KG1 (cell line): ENCODE measurements at regions not wholly inside any gene's neighbourhood (a gene's known extent, or its start where the extent isn't known, plus 50 kb on each side); places are given as distances from the start of the nearest gene placed in this dataset.

Experiments used
- DNase-seq: peaks from one replicate; lab custom pipeline; 2025; lab: John Stamatoyannopoulos, UW

DNA sequence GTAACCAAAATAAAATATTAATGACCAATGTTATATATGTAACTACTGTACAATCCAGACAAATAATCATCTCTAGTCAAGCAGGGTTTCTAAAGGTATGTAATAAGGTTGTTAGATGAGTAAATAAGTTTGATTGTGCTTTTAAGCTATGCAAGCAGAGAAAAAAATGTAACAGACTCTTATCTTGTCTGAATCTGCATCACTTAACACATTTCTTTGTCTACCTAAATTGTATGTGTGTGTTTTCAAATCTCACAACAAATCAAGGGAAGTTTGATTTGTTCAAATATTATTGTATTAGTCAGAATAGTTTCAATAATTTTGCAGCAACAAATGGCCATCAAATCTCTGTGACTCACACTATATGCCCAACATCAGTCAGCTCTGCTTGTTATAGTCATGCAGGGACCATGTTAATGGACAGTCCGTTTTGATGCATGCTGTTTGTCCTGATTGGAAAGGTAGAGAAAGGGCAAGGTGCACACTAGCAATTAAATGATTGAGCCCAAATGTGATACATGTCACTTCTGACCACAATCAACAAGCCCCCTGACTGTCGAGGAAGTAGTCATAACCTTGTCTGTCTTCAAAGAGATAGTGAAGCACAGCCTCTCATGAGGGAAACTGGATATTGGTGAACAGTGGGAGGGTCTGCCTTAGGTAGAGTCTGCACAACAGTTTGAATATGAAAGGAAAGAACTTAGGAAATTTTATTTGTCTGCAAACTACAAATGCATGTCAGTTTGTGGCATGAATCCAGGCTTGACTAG lies 349.4 kb upstream of the SATB1 start:
- no peak for DNase-seq

DNA sequence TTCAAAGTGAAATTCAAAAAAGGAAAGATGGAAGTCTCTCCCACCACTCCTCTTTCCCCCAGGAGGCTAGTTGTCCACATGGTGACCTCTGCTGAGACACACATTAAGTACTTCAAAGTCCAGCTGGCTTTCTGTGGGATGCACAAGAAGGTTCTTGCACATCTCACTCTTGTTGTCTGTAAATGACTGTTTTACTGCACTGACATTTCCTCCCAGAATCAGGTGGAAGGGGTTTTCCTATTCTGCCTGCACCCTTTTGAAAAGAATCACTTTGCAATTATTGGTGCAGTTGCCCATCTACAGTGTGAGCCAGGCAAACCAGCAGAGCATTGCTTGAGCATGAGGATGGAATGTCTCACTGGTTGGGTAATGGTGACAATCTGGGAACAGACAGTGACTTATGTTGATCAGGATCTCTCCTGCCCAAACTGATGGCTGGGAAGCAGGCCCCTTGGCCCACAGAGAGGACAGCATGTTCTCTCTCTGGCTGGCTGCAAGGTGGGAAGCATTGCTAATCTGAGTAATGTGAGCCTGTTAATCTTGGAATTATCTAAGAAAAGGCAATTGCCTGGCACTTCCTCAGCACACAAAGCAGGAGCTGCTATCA lies 347.7 kb upstream of the SATB1 start:
- no peak for DNase-seq

DNA sequence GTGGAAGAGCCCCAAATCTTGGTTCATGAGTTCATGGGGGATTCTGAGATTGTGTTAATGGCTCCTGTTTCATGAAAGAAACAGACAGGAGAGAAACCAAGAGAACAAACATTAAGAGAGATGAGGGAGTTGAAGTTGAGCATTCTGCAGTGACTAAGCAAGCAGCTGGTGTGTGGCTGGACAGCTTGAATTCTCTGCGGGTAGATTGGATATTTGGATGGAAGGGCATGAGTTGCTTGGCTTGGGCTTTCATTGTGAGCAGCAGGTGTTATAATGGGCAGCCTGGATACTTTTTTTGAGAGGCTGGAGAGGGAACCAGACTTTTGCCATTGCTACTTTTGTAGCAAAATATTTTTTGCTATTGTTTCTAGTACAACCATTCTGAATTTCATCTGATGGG lies 346.8 kb upstream of the SATB1 start:
- no peak for DNase-seq

DNA sequence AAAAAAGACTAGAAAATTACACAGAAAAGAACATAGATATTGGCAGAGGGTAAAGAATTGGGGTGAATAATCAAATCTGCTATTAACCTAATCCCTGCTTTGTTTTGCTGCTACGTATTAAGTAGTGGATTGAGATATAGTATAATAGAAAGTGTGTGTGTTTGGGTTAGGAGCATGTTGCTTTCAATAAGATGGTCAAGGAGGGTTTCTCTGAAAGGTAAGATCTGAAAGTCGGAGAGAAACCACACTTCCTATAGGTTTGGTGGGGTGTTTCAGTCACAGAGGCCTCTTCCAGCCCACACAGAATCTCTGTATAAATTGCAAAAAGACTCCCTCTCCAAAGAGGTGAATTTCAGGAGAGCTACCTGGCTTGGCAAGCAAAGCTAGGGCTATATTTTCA lies 345.7 kb upstream of the SATB1 start:
- no peak for DNase-seq

DNA sequence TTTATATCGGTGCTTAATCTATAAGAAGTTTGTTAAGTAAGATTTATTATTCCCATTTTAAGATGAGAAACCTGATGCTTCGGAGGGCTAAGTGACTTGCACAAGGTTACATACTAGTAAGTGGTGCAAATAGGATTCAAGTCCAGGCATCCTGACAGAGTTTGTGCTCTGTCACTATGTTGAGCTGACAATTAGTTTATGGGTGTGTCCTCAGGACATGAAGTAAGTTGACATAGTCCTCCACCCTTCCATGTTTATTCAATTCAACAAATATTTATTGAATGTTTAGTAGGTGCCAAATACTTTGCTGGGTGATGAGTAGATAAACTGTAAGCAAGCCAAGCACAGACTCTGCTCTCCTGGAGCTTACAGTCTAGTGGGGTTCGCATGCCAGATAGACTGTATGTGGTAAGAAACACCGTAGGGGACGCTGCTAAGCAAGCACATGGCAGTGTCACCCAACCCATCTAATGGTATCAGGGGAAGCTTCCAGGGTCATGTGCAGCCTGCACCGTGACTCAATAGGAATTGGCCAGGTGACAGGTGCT lies 342.7 kb upstream of the SATB1 start:
- DNase-seq, result no peak

DNA sequence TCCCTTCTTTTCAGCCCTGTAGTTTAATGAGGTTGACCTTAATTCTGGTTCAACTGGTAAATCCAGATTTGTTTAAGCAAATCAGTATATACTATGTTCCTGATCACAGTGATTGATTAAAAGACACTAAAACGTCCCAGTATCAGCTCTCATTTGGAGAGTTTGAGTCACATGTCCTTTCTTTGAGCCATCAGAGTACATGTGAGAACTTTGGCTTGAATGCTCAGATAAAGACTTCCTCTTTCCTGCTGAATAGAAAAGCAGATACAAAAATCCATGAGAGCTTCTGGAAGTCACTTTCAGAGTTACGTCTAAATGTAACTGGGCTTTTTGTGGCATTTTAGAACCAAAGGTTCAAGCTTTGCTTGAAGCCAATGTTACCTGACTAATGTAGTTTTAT lies 341.8 kb upstream of the SATB1 start:
- no peak for DNase-seq

DNA sequence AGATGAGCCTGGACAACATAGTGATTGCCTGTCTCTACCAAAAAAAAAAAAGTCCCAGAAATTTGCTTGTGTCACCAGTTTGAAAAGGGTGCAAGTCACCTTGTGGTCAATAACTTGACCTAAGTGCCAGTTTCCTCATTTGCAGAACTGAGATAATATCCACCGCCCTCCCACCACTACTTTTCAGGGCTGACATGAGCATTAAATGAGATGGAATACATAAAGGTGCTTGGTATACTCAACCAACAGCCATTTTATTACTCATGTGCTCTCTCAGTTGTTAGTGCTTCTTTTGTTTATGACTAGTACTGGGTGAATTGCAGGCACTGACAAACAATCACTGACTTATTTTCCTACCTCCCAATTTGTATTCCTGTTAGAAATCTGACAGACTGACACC lies 340.5 kb upstream of the SATB1 start:
- DNase-seq, result no peak

DNA sequence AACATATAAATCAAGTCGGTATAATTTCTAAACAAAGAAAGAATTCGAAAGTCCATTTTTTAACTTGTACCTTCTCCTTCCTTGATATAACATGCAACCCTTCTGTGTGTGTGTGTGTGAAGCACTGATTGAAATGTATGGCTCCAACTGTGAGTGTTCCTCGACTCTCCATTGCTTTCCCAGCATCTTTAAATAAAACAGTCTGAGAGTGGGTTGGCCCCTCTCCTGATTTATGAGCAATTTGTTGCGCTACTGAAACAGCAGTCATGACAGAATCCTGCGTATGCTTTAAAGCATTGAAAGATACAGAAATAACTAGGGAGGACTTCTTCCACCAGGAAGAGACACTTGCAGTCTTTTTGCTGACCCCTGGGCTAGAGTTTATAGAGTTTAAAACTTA lies 340.0 kb upstream of the SATB1 start:
- no peak for DNase-seq

DNA sequence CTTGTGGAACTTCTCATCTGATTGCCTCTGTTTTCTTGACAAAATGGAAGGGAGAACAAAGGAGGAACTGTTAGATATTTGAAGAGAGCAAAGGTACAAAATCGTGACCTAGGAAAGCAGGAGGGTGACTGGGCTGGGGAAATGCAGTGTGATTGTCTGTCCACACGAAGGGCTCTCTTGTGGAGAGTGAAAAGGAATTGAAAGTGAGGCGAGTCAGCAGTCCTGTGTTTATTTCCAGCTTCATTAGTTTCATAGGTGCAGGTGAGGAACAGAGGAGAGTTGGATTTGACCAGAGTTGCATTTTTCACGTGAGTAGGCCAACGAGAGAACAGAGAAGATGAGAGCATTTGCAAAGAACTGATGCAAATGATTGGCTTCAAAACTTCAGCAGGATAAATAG lies 336.4 kb upstream of the SATB1 start:
- DNase-seq, result no peak

DNA sequence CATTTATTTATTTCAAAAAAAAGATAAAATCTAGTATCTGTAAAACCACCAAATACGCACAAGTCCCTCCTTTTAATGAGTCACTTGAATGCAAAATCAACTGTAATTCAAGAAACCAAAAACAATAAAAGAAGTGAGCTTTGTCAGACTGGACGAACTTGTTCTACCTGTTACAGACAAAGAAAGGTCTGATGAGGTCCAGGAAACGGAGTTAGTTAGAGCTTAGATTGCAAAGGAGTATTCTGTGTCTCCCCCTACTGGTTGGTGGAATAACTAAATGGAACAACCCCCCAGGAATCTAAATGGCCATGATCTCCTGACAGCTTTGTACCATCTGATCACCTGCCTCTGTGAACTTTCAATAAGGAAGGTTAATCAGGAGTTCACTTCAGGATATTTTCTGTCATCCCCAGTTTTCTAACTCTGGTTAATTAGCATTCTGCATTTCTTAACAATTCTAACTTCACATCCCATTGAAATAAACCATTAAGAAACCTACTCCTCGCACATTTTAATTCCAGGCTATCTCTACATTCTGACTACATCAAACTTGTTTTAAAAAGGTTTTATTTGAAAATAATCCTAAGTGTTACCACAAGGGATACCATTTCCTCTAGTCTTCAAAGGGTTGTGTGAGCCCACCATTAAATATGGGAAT lies 333.0 kb upstream of the SATB1 start:
- DNase-seq, result peak; percentile 74

DNA sequence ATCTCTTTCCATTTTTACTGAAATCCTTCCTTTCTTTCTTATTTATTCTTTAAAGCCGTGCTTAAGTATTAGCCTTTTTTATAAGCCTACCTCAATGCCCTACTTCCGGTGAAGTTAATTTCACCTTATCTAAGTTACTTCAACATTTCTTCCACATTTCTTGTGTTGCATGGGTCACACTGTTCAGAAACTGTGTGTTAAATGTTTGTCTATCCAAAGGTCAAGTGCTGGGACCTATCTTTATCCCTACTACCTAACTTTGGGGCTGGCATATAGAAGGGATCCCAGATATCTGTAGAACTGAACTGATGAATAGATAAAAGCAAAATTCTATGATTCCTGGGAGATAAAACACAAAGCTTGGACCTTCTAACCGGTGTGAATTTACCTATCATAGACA lies 332.3 kb upstream of the SATB1 start:
- DNase-seq, result no peak

DNA sequence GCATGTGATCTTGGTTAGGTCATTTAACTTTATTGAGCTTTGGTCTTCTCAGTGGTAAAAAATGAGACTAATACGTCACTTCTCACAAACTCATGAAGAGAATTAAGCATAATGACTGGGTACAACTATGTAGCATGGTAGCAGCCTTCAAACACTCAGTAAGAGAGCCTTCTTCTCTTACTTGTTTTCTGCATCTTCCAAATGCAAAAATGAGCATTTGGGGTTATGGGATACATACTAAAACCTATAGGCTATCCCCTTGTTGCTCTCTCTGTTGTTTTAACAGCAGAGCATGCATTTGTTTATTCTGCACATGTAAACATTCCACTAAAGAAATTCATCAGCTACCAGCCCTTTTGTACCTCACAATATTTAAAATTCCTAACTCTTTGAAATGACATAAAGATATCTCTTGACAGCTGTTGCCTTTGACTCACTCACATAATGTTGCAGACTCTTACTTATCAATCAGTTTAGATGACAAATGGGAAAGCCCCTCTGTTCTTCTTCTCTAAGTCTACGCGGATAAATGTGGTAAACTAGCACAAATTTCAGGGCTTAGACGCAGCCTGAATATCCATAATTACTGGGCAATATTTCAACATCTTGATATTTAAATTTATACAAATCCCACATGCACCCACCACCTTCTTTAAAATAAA lies 327.3 kb upstream of the SATB1 start:
- no peak for DNase-seq

DNA sequence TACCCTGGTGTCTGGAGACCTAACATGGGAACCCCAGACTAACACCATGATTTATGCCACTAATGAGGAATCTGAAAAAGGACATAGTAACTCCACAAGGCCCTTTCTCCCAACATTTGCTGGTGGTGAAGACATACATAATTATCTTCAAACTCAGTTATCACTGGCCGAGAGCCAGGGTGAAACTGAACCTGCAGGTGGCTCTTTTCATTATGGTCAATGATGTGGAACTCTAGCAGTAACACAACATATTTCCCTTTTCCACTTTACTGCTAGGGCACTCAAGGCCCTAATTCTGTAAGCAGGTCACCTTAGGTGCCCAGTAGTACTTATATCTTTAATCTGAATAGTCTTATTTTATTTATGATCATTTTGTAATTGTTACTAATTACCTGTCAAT lies 326.4 kb upstream of the SATB1 start:
- DNase-seq, result no peak

DNA sequence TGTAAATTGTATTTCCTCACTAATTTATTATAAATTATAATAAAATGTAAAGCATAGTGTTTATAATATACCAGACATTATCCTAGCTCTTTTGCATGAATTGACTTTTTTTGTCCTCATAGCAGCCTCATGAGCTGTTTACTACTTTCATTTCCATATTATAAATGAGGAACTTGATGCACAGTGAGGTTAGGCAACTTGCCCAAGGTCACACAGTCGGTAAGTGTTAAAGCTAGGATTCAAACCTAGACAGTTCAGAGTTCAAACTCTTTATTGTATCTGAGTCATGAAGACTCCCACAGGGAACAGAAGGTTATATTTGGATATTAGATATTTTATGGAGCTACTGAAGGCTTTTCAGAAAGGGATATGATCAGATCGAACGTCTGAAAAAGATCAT lies 322.2 kb upstream of the SATB1 start:
- no peak for DNase-seq

DNA sequence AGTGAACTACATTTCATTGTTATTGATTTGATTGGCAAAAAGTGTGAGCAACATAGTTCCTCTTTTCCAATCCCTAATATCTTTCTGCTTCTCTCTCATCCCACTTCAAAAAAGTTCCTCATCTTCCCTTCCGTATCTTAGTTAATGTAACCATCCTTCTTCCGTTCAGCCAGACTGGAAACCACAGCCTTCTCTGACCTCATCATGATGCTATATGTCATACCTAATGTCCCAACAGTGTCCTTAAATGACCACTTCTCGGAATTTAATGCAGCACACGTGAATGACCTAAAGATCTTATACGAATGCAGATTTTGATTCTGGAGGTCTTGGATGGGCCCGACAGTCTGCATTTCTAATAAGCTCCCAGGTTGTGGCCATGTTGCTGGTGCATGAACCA lies 320.3 kb upstream of the SATB1 start:
- DNase-seq, result no peak

DNA sequence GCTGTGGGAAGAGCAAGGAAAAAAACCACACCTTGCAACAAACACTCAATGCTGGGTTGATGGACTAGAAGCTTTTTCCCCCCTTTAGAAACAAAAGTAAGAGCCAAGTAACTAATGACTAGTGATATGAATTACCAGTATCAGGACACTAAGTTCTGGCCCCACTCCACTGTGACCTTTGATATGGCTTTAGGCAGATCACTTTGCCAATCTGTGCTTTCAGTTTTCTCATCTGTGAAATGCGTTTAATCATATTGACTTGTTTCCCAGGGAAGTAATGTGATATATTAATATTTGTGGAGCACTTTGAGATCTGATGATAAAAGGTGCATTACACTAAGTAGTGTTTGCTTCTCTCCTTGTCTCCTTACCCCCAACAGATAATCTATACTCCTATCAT lies 319.3 kb upstream of the SATB1 start:
- no peak for DNase-seq

DNA sequence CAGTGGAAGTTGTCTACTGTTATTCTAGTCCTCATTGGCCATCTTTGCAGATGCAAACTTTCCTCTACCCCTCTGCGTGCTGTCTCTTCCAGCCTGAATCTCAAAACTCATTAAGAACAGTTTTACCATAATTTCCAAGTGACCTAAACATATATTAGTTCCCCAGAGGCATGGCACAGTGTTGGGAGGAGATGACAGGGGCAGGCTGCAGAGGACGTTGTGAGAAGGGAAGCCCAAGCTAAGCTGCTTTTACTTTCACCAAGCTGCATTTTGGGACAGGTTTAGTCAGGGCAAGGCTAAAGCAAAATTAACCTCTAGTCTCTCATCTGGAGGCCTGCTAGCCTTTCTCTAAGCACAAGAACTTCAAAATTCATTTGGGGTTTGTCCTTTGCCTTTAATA lies 318.6 kb upstream of the SATB1 start:
- DNase-seq, result no peak

DNA sequence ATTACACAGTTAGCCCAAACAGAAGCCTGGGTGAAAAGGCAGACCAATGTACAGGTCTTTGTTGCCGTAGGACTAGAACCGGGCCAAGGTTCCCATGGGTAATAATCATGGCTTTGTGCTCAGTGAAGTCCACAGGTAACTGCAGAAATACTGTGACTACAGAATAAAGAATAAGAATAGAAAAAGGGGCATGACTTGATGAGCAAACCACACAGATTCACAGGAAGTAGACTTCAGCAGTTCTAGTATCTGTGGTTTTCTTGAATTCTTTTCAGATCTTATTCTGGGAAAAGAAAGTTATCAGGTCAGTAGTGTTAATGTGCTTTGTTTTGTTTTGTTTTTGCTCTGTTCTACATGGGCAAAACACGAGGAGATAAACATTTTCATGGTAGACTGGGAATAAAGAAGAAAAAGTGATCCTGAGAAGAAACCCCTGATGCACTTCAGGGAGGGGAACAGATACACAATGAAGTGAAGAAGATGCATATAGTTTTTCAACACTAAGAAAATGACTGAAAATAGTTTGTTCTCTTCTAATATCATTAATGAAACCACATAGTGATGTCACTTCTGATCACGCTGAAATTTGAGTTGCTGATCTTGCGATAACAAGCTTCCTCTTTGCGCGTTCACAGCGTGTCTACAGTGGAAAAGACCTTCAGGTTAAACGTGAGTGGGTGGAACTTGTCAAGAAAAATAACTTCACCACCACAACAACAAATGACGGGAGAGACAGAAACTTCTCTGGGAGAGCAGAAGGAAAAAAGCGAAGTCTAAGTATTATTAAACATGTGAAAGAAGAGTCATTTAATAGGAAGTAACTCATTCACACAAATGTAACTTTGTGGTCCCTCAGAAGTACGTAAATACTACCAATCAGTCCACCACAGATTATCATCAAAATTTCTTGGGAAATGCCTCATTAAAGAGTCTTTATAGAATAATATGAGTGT lies 315.8 kb upstream of the SATB1 start:
- no peak for DNase-seq

DNA sequence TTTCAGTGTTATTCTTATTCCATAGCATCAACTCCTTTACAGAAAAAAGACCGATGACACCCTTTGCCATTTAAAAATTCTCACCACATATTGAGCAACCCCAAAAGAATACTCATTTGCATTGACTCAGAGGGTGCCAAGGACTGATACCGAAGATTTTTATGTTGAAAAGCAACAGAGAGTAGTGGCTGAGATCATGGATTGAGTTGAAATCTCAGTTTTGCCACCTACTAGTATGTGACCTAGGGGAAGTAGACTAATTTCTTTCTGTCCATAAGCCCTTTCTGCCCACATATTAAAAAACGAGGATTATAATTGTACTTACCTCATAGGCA lies 313.9 kb upstream of the SATB1 start:
- DNase-seq, result no peak

DNA sequence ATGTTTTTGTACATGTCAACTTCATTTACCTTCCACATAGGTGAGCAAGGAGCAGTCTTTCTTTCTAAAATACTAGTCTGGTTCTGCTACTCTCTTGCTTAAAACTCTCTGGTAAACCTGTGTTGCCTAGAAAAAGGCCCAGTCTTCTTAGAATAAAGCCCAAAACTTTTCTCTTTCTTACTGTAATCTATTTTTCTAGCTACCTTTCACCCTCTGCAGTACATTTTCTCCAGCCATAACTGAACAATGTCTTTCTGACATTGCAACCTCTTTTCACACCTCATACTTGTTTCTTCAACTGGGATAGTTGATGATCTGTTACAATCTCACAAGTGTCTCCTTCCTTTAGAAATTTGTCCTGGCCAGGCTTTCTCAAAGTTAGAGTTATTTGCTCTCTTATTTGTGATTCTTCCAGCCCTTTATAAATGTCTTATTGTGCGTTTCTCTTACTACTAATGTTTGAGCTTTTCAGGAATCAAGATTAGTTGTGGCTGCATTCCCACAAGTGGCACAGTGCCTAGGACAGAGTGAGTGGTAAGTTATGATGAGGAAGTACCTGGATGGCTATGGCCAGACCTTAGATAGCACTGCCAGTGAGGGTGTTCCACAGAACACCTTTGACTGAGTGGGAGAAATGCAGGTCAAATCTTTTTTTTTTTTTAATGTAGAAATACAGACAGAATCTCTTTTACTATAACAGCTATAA lies 313.4 kb upstream of the SATB1 start:
- no peak for DNase-seq

DNA sequence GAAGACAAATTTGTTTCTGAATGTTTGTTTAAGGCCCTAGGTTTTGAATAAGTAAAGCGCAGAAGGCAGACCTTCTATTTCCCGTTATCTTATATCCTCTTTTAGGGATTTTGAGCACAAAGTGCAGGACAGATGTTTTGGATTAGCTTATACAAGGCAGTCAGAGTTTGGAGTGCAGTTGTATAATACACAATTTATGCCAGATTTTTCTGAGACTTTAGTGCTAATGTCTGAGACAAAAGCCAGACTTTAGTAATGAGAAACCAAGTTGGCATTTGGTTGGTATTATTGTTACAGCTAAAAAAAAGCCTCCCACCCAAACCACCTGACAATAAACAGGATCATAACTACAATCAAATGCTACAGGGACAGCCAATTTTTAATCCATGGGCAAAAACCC lies 309.9 kb upstream of the SATB1 start:
- no peak for DNase-seq
